ENCODE measurements at regions not wholly inside any gene's neighbourhood (a gene's known extent, or its start where the extent isn't known, plus 50 kb on each side); places are given as distances from the start of the nearest gene placed in this dataset.

DNA sequence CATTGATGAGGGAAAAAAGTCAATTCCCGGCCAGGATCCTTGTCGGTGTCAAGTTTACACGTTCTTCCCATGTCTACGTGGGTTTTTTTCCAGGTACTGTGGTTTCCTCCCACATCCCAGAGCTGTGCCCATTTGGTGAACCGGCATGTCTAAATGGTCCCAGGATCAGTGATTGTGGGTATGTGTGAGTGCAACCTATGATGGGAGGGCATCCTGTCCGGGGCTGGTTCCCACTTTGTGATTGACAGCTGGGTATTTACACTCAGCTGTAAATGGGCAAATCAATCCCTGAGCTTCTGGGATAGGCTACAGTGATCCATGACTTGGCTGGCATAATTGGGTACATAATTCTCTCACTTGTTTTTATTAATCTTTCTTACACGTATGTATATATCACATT, 91.2 kb upstream of the IRX6 start:
- Histone ChIP-seq H4K5ac (ENCODE audit: low read depth, low read length) (no peak overlapping the region), H2BK5ac (ENCODE audit: low read depth, low read length, poor library complexity, severe bottlenecking) (no peak overlapping the region), H4K8ac (ENCODE audit: low read depth in 2 of 2, low read length in 2 of 2) (no peak overlapping the region), H3K23ac (ENCODE audit: low read depth, low read length) (no peak overlapping the region), H4K91ac (ENCODE audit: insufficient read depth, low read depth, low read length) (no peak overlapping the region), H3K36me3 (ENCODE audit: control insufficient read depth, insufficient read depth, low read length) (no peaks in the 10 kb centered on the region), H3K9ac (ENCODE audit: low read depth, low read length) (no peak overlapping the region), H3K79me1 (ENCODE audit: low read depth in 1 of 2, low read length in 2 of 2) (no peaks in the 10 kb centered on the region), H3K4me2 (ENCODE audit: low read depth, low read length) (no peak overlapping the region), H2BK20ac (ENCODE audit: low read depth, low read length) (no peak overlapping the region), H3K14ac (replicated peaks; ENCODE audit: low read depth, low read length) (no peak overlapping the region), H3K56ac (ENCODE audit: extremely low read depth, insufficient read depth, low read length) (no peak overlapping the region), H2BK15ac (ENCODE audit: low read depth, low read length) (no peak overlapping the region), H3K9me3 (ENCODE audit: control insufficient read depth, insufficient read depth, low read length) (no peaks in the 10 kb centered on the region), H2BK120ac (ENCODE audit: low read depth, low read length) (no peak overlapping the region), H3K4ac (ENCODE audit: low read depth, low read length) (no peak overlapping the region), H4K20me1 (ENCODE audit: insufficient read depth, low read length) (no peaks in the 10 kb centered on the region), H3K27ac (ENCODE audit: insufficient read depth, low read length) (no peak overlapping the region), H3K9me1 (ENCODE audit: insufficient read depth, low read length) (no peaks in the 10 kb centered on the region), H2AK9ac (replicated peaks; ENCODE audit: low read depth, low read length, poor library complexity) (no peak overlapping the region), H3K4me1 (ENCODE audit: control insufficient read depth, insufficient read depth, low read length) (no peaks in the 10 kb centered on the region), H2AFZ (replicated peaks; ENCODE audit: low read length, poor library complexity) (no peak overlapping the region), H3K27me3 (ENCODE audit: control insufficient read depth, insufficient read depth, low read length) (no peaks in the 10 kb centered on the region), H3K18ac (ENCODE audit: low read depth, low read length) (no peak overlapping the region), H2AK5ac (ENCODE audit: low read depth, low read length) (no peak overlapping the region), H3K4me3 (ENCODE audit: insufficient read depth, low read depth, low read length) (no peak overlapping the region)
- dilution Hi-C loops (cut with HindIII; ENCODE audit: low sequenced_read_pairs, unreplicated experiment): no loop called here
- ChIA-PET CTCF (no interaction called here), POLR2A (ENCODE audit: unreplicated experiment) (no interaction called here)
- WGBS, 2 experiments (ENCODE audit: extremely low coverage in 2 of 2, insufficient read length in 1 of 2): no CpG with 5 or more reads among the region's 7 CpGs
- no peak for DNase-seq
- intact Hi-C loops (cut with micrococcal nuclease): no loop called here
- BruUV-seq (replicated peaks): no TSS peak
- TF ChIP-seq, protein P1, sequence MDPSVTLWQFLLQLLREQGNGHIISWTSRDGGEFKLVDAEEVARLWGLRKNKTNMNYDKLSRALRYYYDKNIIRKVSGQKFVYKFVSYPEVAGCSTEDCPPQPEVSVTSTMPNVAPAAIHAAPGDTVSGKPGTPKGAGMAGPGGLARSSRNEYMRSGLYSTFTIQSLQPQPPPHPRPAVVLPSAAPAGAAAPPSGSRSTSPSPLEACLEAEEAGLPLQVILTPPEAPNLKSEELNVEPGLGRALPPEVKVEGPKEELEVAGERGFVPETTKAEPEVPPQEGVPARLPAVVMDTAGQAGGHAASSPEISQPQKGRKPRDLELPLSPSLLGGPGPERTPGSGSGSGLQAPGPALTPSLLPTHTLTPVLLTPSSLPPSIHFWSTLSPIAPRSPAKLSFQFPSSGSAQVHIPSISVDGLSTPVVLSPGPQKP (IDR thresholded peaks at IDR 0.05; ENCODE audit: borderline replicate concordance, low read depth, low read length): no peak
- TF ChIP-seq CHD1 (IDR thresholded peaks at IDR 0.05; ENCODE audit: low read depth, low read length) (no peak), FOS (IDR thresholded peaks at IDR 0.05; ENCODE audit: low read depth, low read length) (no peak), RAD21 (IDR thresholded peaks at IDR 0.05; ENCODE audit: low read length) (no peak), MAFK (IDR thresholded peaks at IDR 0.05; ENCODE audit: low read depth, low read length) (no peak), SMC3 (IDR thresholded peaks at IDR 0.05; ENCODE audit: low read depth, low read length) (no peak), BHLHE40 (IDR thresholded peaks at IDR 0.05; ENCODE audit: low read depth, low read length) (no peak), MXI1 (IDR thresholded peaks at IDR 0.05; ENCODE audit: borderline replicate concordance, low read depth, low read length) (no peak), RFX5 (IDR thresholded peaks at IDR 0.05; ENCODE audit: low read depth, low read length) (no peak), POLR2A (IDR thresholded peaks at IDR 0.05; ENCODE audit: low read depth, low read length) (no peak), NFE2L2 (IDR thresholded peaks at IDR 0.05; ENCODE audit: low read depth, low read length) (no peak), MAZ (IDR thresholded peaks at IDR 0.05; ENCODE audit: borderline replicate concordance, low read depth, low read length) (no peak), CEBPB (IDR thresholded peaks at IDR 0.05; ENCODE audit: low read depth, low read length) (no peak), RCOR1 (IDR thresholded peaks at IDR 0.05; ENCODE audit: insufficient replicate concordance, low read length) (no peak)
- TF ChIP-seq, protein P2, sequence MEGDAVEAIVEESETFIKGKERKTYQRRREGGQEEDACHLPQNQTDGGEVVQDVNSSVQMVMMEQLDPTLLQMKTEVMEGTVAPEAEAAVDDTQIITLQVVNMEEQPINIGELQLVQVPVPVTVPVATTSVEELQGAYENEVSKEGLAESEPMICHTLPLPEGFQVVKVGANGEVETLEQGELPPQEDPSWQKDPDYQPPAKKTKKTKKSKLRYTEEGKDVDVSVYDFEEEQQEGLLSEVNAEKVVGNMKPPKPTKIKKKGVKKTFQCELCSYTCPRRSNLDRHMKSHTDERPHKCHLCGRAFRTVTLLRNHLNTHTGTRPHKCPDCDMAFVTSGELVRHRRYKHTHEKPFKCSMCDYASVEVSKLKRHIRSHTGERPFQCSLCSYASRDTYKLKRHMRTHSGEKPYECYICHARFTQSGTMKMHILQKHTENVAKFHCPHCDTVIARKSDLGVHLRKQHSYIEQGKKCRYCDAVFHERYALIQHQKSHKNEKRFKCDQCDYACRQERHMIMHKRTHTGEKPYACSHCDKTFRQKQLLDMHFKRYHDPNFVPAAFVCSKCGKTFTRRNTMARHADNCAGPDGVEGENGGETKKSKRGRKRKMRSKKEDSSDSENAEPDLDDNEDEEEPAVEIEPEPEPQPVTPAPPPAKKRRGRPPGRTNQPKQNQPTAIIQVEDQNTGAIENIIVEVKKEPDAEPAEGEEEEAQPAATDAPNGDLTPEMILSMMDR (conservative IDR thresholded peaks at IDR 0.05; ENCODE audit: low read depth, low read length): no peak
- TF ChIP-seq, protein P3, sequence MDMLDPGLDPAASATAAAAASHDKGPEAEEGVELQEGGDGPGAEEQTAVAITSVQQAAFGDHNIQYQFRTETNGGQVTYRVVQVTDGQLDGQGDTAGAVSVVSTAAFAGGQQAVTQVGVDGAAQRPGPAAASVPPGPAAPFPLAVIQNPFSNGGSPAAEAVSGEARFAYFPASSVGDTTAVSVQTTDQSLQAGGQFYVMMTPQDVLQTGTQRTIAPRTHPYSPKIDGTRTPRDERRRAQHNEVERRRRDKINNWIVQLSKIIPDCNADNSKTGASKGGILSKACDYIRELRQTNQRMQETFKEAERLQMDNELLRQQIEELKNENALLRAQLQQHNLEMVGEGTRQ (IDR thresholded peaks at IDR 0.05; ENCODE audit: low read depth, low read length): no peak
- in situ Hi-C loops (cut with MboI; ENCODE audit: low sequenced_read_pairs): no loop called here
- ATAC-seq (ENCODE audit: low read depth): no peak

All from IMR-90 (cell line).